HuH-7.5 (cell line): ENCODE measurements at regions not wholly inside any gene's neighbourhood (a gene's known extent, or its start where the extent isn't known, plus 50 kb on each side); places are given as distances from the start of the nearest gene placed in this dataset.
"Not testable (repeated sequence)": the region's sequence is repeated elsewhere in the genome, so short reads cannot be mapped to it uniquely, and the experiment has no call there.

Experiments used
- DNase-seq: peaks from one replicate; pipeline ENCODE4 v3.0.0; 2011; ENCODE audit warnings: low spot score

GRCh38 chr14:45976001-45976400 is 675.6 kb downstream of the RPL10L start:
- no peak for DNase-seq

- DNase-seq, result no peak
Measured at GRCh38 chr14:45972416-45972815, 679.2 kb downstream of the RPL10L start.

GRCh38 chr14:45970621-45971020 is 681.0 kb downstream of the RPL10L start:
- no peak for DNase-seq

DNA sequence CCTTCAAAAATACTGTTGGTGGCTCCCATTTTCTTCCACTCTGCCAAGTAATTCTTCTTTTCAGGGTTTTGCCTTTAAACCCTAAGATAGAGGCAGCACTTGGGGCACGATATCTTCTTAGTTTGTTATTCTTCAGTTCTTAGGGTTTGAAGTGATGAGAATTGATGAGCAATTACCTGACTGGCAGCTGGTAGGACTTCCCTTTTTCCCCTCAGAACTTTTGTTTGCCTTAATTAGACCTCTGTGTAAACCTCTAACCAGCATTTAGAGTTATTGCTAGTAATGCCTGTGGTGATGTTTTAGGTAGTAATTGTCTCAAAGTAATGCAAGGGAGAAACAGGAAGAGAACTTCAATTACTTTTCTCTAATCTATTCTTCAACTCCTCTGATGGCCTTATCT is 683.5 kb downstream of the RPL10L start:
- DNase-seq, result no peak

- no peak for DNase-seq
Measured at GRCh38 chr14:45949479-45949878, 696.5 kb upstream of the MIS18BP1 start.

DNA sequence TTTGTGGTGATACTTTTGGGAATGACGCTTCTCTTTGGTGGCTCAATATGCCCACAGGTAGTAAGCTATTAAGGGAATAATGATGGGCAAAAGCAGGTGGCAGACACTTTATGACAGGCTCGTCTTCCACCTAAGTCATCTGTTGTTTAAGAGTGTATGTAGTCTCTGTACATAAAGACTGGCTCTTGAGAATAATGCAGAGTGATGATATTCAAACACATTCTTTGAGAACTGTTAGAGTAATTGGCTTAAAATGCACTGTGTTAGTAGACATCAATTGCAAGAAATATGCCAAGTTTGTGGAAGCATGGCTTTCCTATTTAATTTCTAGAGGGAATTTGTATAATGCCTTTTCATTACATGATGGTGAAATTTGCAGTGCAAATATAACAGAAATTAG is 694.8 kb upstream of the MIS18BP1 start:
- no peak for DNase-seq

- DNase-seq, result no peak
Measured at GRCh38 chr14:45946251-45946650, 693.2 kb upstream of the MIS18BP1 start.

GRCh38 chr14:45940318-45940717 is 687.3 kb upstream of the MIS18BP1 start:
- no peak for DNase-seq

- DNase-seq, result no peak
Measured at GRCh38 chr14:45939572-45939971, 686.6 kb upstream of the MIS18BP1 start.

- DNase-seq, result not testable (repeated sequence)
Measured at GRCh38 chr14:45919995-45920394, 667.0 kb upstream of the MIS18BP1 start.

- DNase-seq, result no peak
Measured at GRCh38 chr14:45916340-45916953, 663.4 kb upstream of the MIS18BP1 start.

GRCh38 chr14:45907782-45908181 is 654.8 kb upstream of the MIS18BP1 start:
- no peak for DNase-seq

GRCh38 chr14:45906257-45906656 is 653.3 kb upstream of the MIS18BP1 start:
- no peak for DNase-seq

- DNase-seq, result no peak
Measured at GRCh38 chr14:45905672-45906071, 652.7 kb upstream of the MIS18BP1 start.

GRCh38 chr14:45904314-45904713 is 651.3 kb upstream of the MIS18BP1 start:
- no peak for DNase-seq

DNA sequence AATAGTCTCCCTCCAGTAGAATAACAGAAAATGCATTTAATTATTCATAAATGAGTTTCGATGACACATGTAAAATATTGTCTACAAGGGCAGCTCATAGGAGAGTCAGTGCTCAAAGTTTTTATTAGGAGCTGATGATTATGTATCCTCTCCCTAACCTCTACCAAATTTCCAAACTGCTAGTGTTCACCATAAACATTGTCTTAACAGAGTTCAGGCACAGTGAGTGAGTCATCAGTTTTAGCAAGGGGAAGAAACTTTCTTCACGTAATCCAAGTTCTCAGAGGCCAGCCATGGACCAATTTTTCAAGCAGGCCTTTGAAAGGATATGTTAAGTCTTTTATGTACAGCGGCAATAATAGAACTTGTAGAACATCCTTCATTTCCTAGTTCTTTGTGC is 649.2 kb upstream of the MIS18BP1 start:
- no peak for DNase-seq

DNA sequence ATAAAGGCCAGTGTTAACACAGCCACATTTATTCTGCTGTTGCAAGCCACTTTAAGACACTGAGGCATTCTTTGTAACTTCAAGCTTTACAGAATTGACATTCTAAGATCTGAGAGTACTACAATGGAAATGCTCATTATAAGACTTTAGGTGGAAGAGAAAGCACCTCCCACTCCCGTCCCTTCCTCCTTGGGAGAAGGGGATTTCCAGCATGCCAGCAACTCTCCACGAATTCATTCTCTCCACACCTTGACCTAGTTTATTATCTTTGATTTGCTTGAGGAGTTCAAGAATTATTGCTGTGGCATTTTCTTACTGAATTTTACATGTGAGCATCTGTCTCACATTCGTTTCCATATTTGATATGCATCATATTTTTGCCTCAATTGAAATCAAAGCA is 644.4 kb upstream of the MIS18BP1 start:
- DNase-seq, result no peak

GRCh38 chr14:45893127-45893526 is 640.1 kb upstream of the MIS18BP1 start:
- DNase-seq, result no peak

DNA sequence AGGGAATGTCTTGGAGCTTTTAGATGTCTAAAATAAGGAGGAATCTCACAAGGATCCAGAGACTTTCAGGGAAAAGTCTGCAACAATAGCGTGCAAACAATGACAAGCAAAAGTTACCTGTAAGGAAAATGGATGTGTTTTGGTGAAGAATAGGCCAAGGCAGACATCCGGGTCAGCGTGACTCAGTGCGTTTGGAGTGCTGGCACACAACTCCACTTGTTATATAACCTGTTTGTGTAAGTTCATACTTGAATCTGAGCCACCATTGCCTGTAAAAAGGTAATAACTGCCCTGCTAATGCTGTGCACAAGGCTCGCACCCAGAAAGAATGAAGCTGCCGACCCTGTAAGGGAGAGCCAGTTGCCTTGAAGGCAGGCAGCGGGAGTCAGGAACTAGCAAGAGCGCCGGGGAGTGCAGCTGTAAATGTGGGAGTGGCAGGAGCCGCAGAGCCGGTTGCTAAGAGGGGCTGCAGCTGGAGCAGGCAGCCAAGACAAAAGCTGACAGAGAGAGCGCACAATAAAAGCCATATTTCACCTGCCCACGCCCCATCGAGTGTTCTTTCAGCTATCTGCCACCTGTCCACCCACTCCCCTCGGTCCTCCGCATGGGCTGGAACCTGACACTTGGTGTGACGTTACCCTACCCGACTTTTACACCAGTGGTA is 638.5 kb upstream of the MIS18BP1 start:
- DNase-seq, result no peak

DNA sequence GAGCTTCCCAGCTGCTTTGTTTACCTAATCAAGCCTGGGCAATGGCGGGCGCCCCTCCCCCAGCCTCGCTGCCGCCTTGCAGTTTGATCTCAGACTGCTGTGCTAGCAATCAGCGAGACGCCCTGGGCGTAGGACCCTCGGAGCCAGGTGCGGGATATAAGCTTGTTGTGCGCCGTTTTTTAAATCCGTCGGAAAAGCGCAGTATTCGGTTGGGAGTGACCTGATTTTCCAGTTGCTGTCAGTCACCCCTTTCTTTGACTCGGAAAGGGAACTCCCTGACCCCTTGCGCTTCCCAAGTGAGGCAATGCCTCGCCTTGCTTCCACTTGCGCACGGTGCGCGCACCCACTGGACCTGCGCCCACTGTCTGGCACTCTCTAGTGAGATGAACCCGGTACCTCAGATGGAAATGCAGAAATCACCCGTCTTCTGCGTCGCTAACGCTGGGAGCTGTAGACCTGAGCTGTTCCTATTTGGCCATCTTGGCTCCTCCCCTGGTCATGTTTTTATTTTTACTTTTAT is 635.8 kb upstream of the MIS18BP1 start:
- not testable (repeated sequence) for DNase-seq

GRCh38 chr14:45877981-45878380 is 625.0 kb upstream of the MIS18BP1 start:
- no peak for DNase-seq

DNA sequence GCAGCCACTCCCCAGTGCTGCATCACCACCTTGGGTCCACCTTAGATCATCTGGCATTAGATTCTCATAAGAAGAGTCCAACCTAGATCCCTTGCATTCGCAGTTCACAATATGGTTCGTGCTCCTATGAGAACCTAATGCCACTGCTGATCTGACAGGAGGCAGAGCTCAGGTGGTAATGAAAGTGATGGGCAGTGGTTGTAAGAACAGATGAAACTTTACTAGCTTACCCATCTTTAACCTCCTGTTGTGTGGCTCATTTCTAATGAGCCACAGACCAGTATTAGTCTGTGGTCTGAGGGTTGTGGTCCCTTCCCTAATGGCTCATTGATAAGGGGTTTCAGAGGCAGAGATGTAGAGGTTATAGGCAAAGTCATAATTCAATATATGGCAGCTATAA is 615.9 kb upstream of the MIS18BP1 start:
- DNase-seq, result no peak

GRCh38 chr14:45868377-45868776 is 615.4 kb upstream of the MIS18BP1 start:
- DNase-seq, result no peak
